HEK293 (cell line): ENCODE measurements at regions not wholly inside any gene's neighbourhood (a gene's known extent, or its start where the extent isn't known, plus 50 kb on each side); places are given as distances from the start of the nearest gene placed in this dataset.

Experiments used
- CTCF ChIP-seq: fragments of 450-650 bp; formaldehyde crosslinking; IDR thresholded peaks from 2 replicates; pipeline ENCODE4 v1.5.1; 2016; ENCODE audit warnings: missing biosample characterization, missing genetic modification characterization
- KLF10 ChIP-seq: fragments of 450-650 bp; IDR thresholded peaks from 2 replicates; pipeline ENCODE4 v1.5.1; 2018; ENCODE audit warnings: missing biosample characterization, mild to moderate bottlenecking, missing genetic modification characterization
- ZFP37 ChIP-seq: fragments of 450-650 bp; formaldehyde crosslinking; IDR thresholded peaks from 2 replicates; pipeline ENCODE4 v1.5.1; 2016; ENCODE audit warnings: missing biosample characterization, missing genetic modification characterization
- ZNF324 ChIP-seq: fragments of 450-650 bp; formaldehyde crosslinking; IDR thresholded peaks from 2 replicates; pipeline ENCODE4 v1.5.1; 2016; ENCODE audit warnings: missing biosample characterization, missing genetic modification characterization
- ZNF354C ChIP-seq: fragments of 450-650 bp; formaldehyde crosslinking; IDR thresholded peaks from 2 replicates; pipeline ENCODE4 v1.5.1; 2016; ENCODE audit warnings: missing biosample characterization, missing genetic modification characterization, low read depth, borderline replicate concordance
- ZNF473 ChIP-seq: fragments of 450-650 bp; formaldehyde crosslinking; IDR thresholded peaks from 2 replicates; pipeline ENCODE4 v1.5.1; 2017; ENCODE audit warnings: missing biosample characterization, missing genetic modification characterization
- ZNF510 ChIP-seq: fragments of 450-650 bp; formaldehyde crosslinking; IDR thresholded peaks from 2 replicates; pipeline ENCODE4 v1.5.1; 2018; ENCODE audit warnings: mild to moderate bottlenecking, missing genetic modification characterization, missing biosample characterization; ENCODE audit not compliant: insufficient replicate concordance
- TF ChIP-seq, protein P1 (sequence below): fragments of 450-650 bp; formaldehyde crosslinking; IDR thresholded peaks from 2 replicates; pipeline ENCODE4 v1.5.1; 2016; ENCODE audit warnings: missing biosample characterization, missing genetic modification characterization, borderline replicate concordance
- TF ChIP-seq, protein P2 (sequence below): fragments of 450-650 bp; formaldehyde crosslinking; IDR thresholded peaks from 2 replicates; pipeline ENCODE4 v1.5.1; 2016; ENCODE audit warnings: missing biosample characterization, missing genetic modification characterization, low read depth

DNA sequence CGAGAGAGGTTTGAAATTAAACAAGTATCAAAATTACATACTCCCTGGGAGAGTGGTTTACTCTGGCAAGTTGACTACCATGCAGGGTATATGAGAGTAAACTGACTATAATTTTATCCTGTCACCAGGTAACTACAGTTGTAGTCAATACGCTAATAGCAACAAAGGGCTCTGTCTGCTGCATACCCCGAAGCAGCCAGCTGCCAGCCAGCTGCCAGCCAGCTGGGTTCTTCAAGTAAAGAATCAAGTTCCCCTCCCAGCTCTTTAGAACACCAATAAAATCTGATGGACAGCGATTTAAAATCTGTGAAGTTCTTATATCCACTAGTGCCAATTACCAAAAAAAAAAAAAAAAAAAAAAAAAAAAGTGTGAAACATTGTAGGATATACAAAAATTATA lies 417.7 kb upstream of the CFAP20DC start:
- TF ChIP-seq ZNF510 (tag by site-specific recombination) (no peak), ZFP37 (tag by site-specific recombination) (no peak), KLF10 (no peak), ZNF324 (tag by site-specific recombination) (no peak), ZNF354C (tag by site-specific recombination) (no peak), CTCF (tag by site-specific recombination) (no peak), ZNF473 (tag by site-specific recombination) (no peak)
- TF ChIP-seq, protein P1, sequence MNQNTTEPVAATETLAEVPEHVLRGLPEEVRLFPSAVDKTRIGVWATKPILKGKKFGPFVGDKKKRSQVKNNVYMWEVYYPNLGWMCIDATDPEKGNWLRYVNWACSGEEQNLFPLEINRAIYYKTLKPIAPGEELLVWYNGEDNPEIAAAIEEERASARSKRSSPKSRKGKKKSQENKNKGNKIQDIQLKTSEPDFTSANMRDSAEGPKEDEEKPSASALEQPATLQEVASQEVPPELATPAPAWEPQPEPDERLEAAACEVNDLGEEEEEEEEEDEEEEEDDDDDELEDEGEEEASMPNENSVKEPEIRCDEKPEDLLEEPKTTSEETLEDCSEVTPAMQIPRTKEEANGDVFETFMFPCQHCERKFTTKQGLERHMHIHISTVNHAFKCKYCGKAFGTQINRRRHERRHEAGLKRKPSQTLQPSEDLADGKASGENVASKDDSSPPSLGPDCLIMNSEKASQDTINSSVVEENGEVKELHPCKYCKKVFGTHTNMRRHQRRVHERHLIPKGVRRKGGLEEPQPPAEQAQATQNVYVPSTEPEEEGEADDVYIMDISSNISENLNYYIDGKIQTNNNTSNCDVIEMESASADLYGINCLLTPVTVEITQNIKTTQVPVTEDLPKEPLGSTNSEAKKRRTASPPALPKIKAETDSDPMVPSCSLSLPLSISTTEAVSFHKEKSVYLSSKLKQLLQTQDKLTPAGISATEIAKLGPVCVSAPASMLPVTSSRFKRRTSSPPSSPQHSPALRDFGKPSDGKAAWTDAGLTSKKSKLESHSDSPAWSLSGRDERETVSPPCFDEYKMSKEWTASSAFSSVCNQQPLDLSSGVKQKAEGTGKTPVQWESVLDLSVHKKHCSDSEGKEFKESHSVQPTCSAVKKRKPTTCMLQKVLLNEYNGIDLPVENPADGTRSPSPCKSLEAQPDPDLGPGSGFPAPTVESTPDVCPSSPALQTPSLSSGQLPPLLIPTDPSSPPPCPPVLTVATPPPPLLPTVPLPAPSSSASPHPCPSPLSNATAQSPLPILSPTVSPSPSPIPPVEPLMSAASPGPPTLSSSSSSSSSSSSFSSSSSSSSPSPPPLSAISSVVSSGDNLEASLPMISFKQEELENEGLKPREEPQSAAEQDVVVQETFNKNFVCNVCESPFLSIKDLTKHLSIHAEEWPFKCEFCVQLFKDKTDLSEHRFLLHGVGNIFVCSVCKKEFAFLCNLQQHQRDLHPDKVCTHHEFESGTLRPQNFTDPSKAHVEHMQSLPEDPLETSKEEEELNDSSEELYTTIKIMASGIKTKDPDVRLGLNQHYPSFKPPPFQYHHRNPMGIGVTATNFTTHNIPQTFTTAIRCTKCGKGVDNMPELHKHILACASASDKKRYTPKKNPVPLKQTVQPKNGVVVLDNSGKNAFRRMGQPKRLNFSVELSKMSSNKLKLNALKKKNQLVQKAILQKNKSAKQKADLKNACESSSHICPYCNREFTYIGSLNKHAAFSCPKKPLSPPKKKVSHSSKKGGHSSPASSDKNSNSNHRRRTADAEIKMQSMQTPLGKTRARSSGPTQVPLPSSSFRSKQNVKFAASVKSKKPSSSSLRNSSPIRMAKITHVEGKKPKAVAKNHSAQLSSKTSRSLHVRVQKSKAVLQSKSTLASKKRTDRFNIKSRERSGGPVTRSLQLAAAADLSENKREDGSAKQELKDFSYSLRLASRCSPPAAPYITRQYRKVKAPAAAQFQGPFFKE = no peak
- TF ChIP-seq, protein P2, sequence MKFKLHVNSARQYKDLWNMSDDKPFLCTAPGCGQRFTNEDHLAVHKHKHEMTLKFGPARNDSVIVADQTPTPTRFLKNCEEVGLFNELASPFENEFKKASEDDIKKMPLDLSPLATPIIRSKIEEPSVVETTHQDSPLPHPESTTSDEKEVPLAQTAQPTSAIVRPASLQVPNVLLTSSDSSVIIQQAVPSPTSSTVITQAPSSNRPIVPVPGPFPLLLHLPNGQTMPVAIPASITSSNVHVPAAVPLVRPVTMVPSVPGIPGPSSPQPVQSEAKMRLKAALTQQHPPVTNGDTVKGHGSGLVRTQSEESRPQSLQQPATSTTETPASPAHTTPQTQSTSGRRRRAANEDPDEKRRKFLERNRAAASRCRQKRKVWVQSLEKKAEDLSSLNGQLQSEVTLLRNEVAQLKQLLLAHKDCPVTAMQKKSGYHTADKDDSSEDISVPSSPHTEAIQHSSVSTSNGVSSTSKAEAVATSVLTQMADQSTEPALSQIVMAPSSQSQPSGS (tag by site-specific recombination) = no peak
